ENCODE measurements at regions not wholly inside any gene's neighbourhood (a gene's known extent, or its start where the extent isn't known, plus 50 kb on each side); places are given as distances from the start of the nearest gene placed in this dataset.

DNA sequence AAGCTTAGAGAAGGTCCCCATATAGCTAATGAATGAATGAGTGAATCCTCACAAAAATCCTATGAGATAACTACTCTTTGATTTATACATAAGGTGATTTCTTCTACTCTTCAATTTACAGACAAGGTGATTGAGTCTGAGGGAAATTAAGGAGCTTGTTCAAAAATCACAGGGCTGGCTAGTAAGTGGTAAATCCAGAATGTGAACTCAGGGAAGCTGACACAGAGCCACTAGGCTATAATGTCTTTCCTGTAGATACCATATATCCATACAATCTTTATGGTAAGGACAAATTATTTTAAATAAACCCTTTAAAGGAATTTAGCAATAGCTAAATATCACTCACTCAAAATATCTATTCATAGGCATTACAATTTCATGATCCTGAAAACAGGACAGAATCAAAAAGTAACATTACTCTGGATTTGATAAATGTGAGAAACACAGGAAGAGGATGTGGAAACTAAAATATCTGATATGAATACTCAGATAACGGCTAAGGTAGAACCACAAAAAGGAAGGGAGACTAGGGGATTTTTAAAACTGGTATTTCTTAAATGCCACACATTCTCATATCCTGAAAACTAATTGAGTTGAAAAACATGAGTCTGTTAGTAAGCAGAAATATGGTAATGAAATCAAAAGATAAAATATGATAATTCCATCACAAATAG, 108.2 kb downstream of the NBPF12 start:
- H3K4me3 ChIP-seq (ENCODE audit: low read length) = no peak overlapping the region
- DNase-seq (ENCODE audit: low read depth) = no peak
- TF ChIP-seq, protein P1, sequence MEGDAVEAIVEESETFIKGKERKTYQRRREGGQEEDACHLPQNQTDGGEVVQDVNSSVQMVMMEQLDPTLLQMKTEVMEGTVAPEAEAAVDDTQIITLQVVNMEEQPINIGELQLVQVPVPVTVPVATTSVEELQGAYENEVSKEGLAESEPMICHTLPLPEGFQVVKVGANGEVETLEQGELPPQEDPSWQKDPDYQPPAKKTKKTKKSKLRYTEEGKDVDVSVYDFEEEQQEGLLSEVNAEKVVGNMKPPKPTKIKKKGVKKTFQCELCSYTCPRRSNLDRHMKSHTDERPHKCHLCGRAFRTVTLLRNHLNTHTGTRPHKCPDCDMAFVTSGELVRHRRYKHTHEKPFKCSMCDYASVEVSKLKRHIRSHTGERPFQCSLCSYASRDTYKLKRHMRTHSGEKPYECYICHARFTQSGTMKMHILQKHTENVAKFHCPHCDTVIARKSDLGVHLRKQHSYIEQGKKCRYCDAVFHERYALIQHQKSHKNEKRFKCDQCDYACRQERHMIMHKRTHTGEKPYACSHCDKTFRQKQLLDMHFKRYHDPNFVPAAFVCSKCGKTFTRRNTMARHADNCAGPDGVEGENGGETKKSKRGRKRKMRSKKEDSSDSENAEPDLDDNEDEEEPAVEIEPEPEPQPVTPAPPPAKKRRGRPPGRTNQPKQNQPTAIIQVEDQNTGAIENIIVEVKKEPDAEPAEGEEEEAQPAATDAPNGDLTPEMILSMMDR (conservative IDR thresholded peaks at IDR 0.05; ENCODE audit: low read length) = no peak
